HG03060 (cell line): ENCODE measurements at regions not wholly inside any gene's neighbourhood (a gene's known extent, or its start where the extent isn't known, plus 50 kb on each side); places are given as distances from the start of the nearest gene placed in this dataset.

Experiments
- ATAC-seq: cut with Tn5 transposase; IDR thresholded peaks from one replicate; pipeline ENCODE4 v1.9.1; 2021; ENCODE audit warnings: low read depth, moderate number of reproducible peaks; ENCODE audit not compliant: unreplicated experiment

GRCh38 chr3:117434661-117435412 lies 725.3 kb downstream of the TUSC7 start:
- ATAC-seq = no peak

- ATAC-seq = no peak
Observed at GRCh38 chr3:117435506-117435905, 725.9 kb downstream of the TUSC7 start.

GRCh38 chr3:117439812-117440211 lies 730.2 kb downstream of the TUSC7 start:
- ATAC-seq = no peak

DNA sequence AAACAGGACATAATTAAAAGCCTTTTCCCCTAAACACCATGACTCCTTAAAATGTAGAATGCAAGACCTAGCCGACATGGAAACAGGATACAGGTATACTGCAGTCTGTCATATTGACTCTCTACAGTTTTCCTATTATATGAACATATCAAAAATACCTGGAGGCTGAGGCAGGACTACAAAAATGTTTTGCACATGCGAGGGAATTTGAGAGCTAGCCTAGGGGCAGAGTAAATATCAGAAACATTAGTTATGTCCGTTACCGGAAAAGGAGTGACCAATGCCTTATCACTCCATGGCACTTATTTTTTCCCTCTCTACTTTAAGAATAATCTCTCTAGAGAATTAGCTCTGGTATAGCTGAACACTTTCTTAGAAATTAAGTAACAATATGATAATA lies 732.3 kb downstream of the TUSC7 start:
- no peak for ATAC-seq

GRCh38 chr3:117442566-117442965 lies 733.0 kb downstream of the TUSC7 start:
- no peak for ATAC-seq

DNA sequence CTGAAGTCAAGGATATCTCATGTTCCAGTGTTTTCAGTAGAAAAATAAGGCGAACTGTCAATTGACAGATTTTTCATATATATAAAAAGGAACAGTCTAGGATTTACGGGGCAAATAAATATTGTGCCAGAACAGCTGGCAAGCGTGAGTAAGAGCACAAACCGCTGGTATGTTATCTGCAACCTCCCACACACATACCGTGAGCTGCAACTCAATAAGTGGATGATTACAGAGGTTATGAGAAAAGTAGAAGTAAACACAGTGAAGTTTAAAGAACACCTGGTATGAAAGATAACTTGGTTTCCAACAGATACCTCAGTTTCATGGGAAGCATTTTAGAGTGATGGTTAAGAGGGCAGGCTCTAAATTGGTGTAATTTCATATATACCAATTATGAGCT lies 733.4 kb downstream of the TUSC7 start:
- no peak for ATAC-seq

- ATAC-seq = no peak
Observed at GRCh38 chr3:117444175-117444574, 734.6 kb downstream of the TUSC7 start.

GRCh38 chr3:117447419-117447818 lies 737.8 kb downstream of the TUSC7 start:
- ATAC-seq = no peak

- ATAC-seq = no peak
Observed at GRCh38 chr3:117450026-117450425, 740.4 kb downstream of the TUSC7 start.

GRCh38 chr3:117454254-117454653 lies 744.7 kb downstream of the TUSC7 start:
- ATAC-seq = no peak

GRCh38 chr3:117454908-117455307 lies 745.3 kb downstream of the TUSC7 start:
- ATAC-seq = no peak

DNA sequence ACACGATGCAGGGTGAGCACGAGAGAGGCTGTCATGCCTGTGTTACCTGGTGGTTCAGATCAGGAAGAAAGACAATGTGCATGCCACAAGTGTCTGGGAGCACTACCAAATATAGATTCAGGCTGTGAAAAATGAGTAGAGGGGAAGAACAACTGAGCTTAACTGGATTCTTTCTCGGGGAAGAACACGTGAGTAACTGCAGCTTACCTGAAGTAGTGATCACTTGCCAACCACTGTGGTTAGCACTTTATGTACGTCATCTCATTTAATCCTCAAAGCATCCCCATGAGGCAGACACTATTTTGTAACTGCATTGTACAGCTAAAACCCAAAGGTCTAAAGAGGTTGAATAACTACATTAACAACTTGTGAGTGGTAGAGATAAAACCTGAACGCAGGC lies 746.2 kb downstream of the TUSC7 start:
- ATAC-seq = no peak

DNA sequence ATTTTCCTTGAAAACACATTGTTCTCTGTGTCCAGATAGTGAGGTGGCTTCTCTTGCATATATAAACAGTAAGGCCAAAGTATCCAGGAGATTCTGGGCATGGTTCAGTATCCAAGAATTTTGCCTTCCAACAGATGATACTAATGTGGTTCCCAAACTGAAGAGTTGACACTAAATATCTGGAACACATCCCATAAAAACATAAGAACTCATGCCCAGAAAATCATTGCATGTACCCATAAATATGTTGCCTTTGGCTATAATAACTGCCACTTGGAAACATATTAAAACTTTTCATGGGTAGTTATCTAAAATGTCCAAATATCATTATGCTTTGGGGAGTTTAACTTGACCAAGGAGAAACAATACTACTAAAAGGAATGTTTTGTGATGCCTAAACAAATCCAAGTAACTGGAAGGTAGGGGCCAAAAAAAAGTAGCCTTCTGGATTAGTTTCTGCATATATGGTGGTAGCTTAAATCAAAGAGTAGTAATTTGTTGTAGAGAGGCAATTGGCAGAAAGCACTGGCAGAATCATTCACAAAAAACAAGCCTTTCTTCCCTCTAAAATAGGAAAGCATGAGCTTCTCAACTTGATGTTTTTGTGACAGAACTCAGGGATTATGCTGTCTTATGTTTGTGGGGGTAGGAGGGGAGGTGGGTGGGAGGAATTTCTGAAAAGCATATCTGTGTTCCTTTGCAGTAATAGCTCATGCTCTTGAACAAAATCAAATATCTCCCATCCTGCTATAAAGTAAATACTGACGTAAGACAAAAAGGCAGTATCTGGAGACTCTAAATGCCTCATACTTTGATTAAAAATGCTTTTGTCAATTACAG lies 753.9 kb downstream of the TUSC7 start:
- ATAC-seq = no peak

DNA sequence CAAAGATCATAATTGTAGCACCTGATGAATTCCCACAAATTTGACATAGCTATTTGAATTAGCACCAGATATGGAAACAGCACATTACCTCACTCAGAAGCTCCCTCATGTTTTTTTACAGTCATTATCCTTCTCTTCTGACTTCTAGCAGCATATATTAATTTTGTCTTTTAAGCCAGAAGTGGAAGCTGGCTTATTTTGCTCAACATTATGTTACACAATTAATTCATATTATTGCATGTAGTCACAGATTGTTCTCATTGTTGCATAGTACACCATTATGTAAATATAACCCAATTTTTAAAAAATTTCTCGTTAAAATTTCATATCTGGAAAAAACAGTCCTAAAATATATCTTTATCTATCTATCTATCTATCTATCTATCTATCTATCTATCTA lies 762.3 kb downstream of the TUSC7 start:
- ATAC-seq = no peak

DNA sequence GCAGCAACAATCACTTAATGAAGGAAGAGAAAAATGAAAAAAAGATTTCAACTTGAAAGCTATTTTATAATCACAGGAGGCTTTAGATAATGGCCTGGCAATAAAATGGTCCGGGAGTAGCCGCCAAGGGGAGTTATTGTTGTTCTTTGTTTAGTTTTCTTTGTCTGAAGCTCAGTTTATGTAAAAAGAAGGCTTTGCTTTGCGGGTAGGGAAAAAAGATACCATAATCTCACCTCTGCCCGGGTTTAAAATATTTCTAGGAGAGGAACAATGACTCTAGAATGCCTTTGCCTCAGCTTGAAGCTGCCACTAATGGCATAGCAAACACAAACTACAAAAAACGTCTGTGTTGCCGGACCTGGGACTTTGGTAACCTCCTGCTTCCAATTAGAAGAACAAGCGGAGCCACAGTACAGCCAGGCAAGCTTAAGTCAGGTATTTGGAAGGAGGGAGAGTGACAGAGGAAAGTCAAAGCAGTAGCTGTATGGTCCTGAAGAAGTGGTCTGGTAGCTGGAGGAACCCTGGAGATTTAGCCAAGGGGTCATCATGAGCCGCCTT lies 764.5 kb downstream of the TUSC7 start:
- no peak for ATAC-seq

DNA sequence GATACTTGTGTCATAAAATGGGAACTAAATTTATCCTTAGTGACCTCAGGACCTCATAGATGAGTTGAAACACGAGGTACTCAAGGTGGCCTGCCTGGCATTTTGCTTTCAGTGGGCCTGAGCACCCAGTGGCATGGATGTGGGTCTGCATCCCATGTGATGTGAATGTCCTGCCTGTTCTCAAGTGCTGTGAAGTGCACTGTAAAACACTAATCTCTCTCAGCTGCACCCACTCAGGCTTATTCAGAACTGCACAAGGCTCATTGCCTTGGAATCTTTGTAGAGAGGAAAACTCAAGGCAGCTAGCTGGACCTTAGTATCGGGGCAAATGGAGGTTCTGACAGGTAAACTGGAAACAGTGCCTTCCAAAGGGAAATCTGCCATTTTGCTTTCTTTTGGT lies 767.0 kb downstream of the TUSC7 start:
- ATAC-seq = no peak

DNA sequence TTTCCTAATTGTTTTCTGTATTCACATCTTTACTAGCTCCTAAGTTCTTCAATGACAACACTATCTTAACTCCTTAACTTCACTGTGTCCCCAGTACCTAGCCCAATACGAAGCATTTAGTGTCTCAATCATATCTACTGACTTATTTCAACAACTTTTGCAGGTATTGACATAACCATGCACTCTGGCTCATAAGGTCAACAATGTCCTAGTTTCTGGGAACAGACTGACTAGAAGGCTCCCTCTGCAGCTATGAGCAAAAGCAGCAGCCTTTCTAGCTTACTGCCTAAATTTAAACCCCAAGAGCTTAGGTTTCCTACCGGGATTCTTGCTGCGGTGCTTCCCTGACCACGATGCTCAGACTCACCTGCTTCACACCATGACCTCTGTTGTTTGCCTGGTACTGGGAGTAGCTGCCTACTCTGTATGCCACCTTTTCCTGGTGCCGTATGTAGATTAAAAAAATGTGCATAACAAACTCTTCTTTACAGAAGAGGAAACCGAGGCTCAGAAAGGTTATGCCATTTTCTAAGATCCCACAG lies 767.7 kb downstream of the TUSC7 start:
- no peak for ATAC-seq

- ATAC-seq = no peak
Observed at GRCh38 chr3:117479095-117479494, 769.5 kb downstream of the TUSC7 start.

DNA sequence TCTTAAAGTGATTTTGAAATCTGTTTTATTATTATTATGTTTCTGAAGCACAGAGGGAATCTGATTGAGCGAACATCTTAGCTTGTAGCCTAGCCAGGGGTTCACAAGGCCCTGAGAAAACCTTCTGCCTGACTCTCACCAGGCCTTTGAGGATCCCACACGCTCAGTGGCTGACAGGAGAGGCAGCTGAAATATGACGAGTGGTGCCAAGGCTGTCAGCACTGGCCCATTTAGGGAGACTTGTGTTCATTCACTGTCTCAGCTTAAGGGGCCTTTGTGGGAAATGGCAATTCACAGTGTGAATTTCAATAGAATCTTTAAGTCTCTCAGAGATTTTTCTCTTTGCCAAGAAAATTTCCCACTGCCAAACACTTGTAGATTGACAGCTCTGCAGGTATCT lies 770.9 kb downstream of the TUSC7 start:
- no peak for ATAC-seq

DNA sequence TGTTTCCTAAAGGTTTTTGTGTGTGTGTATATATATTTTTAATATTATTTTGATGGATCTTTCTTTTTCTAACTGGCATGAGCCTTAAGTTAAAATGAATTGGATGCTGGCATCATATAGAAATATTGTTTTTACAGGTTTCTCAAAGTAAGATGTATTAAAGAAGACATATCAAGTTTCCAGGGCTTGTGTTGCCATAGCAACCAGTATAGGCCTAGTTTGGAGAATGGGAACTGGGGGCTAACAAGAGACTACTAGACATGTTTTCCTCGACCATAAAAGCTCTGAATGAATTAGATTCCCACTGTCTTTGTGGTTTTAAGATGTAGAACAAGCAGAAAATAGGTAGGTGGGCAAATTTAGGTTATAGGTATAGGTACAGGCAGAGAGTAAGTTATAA lies 771.4 kb downstream of the TUSC7 start:
- no peak for ATAC-seq

DNA sequence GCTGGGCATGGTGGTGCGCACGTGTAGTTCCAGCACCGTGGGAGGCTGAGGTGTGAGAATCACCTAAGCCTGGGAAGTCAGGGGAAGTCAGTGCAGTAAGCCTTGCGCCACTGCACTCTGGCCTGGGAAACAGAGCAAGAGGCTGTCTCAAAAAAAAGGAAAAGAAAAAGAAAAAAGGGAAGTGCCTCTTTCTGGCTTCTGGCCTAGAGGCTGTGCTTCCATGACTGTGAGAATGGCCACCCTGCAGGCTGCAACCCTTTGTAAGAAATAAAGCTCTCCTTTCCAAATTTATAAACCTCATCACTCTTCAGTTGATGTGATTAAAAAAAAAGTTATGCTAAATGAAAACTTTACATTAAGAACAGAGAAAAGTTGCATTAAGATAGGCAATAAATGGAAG lies 774.3 kb downstream of the TUSC7 start:
- ATAC-seq = no peak
